ENCODE measurements at regions not wholly inside any gene's neighbourhood (a gene's known extent, or its start where the extent isn't known, plus 50 kb on each side); places are given as distances from the start of the nearest gene placed in this dataset.

- no peaks in the 10 kb centered on the region for H3K4me1 Mint-ChIP-seq (ENCODE audit: low read depth)
- no peak overlapping the region for H3K27ac Mint-ChIP-seq
- H3K4me3 Mint-ChIP-seq = no peak overlapping the region
- intact Hi-C loops (cut with micrococcal nuclease) = no loop called here
- peaks cover 15% of the 10 kb centered on the region for H3K27me3 Mint-ChIP-seq
- ChIA-PET CTCF (interaction anchor here (1.3 to 3.5 kb wide), 2 partner anchors 11 to 17 kb away, joined by 3 to 21 read pairs; no protein-coding TSS in a partner anchor), POLR2A (no interaction called here)
- ATAC-seq = no peak
- no peaks in the 10 kb centered on the region for H3K9me3 Mint-ChIP-seq
- no peaks in the 10 kb centered on the region for H3K36me3 Mint-ChIP-seq (ENCODE audit: low read depth)
- TF ChIP-seq CTCF (IDR thresholded peaks at IDR 0.05) = no peak
- no peak for DNase-seq
Observed at GRCh38 chr18:47737198-47737830, 193.1 kb downstream of the SMAD2 start.

- H3K4me1 Mint-ChIP-seq (ENCODE audit: low read depth) = no peaks in the 10 kb centered on the region
- H3K27ac Mint-ChIP-seq = no peak overlapping the region
- ATAC-seq (no peak), DNase-seq (no peak)
- H3K36me3 Mint-ChIP-seq (ENCODE audit: low read depth) = no peaks in the 10 kb centered on the region
- intact Hi-C loops (cut with micrococcal nuclease) = no loop called here
- TF ChIP-seq CTCF (IDR thresholded peaks at IDR 0.05) = no peak
- ChIA-PET CTCF (no interaction called here), POLR2A (no interaction called here)
- H3K4me3 Mint-ChIP-seq = no peak overlapping the region
- no peaks in the 10 kb centered on the region for H3K9me3 Mint-ChIP-seq
- peaks cover 16% of the 10 kb centered on the region for H3K27me3 Mint-ChIP-seq
Observed at GRCh38 chr18:47736376-47737140, 193.9 kb downstream of the SMAD2 start.

GRCh38 chr18:47735041-47735702 is 195.3 kb downstream of the SMAD2 start:
- Mint-ChIP-seq H3K27ac (no peak overlapping the region), H3K27me3 (peaks cover 16% of the 10 kb centered on the region), H3K4me3 (no peak overlapping the region), H3K4me1 (ENCODE audit: low read depth) (no peaks in the 10 kb centered on the region), H3K36me3 (ENCODE audit: low read depth) (no peaks in the 10 kb centered on the region), H3K9me3 (no peaks in the 10 kb centered on the region)
- intact Hi-C loops (cut with micrococcal nuclease) = no loop called here
- CTCF ChIA-PET = no interaction called here
- ATAC-seq (no peak), DNase-seq (no peak)
- POLR2A ChIA-PET = no interaction called here
- TF ChIP-seq CTCF (IDR thresholded peaks at IDR 0.05) = no peak

DNA sequence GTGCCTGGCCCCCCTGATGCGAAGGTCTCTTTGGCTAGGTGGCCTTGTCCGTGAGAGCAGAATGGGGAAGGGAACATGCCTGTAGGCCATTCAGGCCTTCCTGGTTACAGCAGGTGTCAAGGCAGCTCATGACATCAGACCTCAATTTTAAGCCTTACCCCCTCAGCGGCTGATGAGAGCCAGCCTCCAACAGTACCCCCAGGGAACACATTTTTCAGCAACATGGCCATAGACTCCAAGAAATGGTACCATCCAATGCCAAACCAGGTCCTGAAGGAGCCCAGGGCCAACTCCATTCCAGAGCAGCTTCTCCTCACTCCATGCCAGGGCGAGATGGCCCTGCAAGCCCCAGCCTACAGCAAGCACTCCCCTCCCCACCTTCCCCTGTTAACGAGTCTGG is 199.2 kb downstream of the SMAD2 start:
- no peaks in the 10 kb centered on the region for H3K9me3 Mint-ChIP-seq
- intact Hi-C loops (cut with micrococcal nuclease) = no loop called here
- peaks cover 8% of the 10 kb centered on the region for H3K27me3 Mint-ChIP-seq
- no peak for TF ChIP-seq CTCF (IDR thresholded peaks at IDR 0.05)
- no peak overlapping the region for H3K27ac Mint-ChIP-seq
- H3K4me1 Mint-ChIP-seq (ENCODE audit: low read depth) = no peaks in the 10 kb centered on the region
- no peak overlapping the region for H3K4me3 Mint-ChIP-seq
- no peaks in the 10 kb centered on the region for H3K36me3 Mint-ChIP-seq (ENCODE audit: low read depth)
- CTCF ChIA-PET = interaction anchor here (1.0 kb wide), 1 partner anchor 23 kb away, joined by 3 read pairs; no protein-coding TSS in a partner anchor
- POLR2A ChIA-PET = no interaction called here
- no peak for ATAC-seq
- DNase-seq = no peak

- no peaks in the 10 kb centered on the region for H3K36me3 Mint-ChIP-seq (ENCODE audit: low read depth)
- no peaks in the 10 kb centered on the region for H3K9me3 Mint-ChIP-seq
- intact Hi-C loops (cut with micrococcal nuclease) = no loop called here
- H3K27me3 Mint-ChIP-seq = peaks cover 4% of the 10 kb centered on the region
- H3K4me1 Mint-ChIP-seq (ENCODE audit: low read depth) = no peaks in the 10 kb centered on the region
- CTCF ChIA-PET = interaction anchor here (0.6 to 1.1 kb wide), 3 partner anchors 18 to 24 kb away, joined by 3 read pairs; no protein-coding TSS in a partner anchor
- H3K27ac Mint-ChIP-seq = no peak overlapping the region
- H3K4me3 Mint-ChIP-seq = no peak overlapping the region
- no peak for DNase-seq
- TF ChIP-seq CTCF (IDR thresholded peaks at IDR 0.05) = no peak
- POLR2A ChIA-PET = no interaction called here
- ATAC-seq = no peak
Observed at GRCh38 chr18:47730795-47731194, 199.7 kb downstream of the SMAD2 start.
